IPS-15b (cell line): ENCODE measurements at regions not wholly inside any gene's neighbourhood (a gene's known extent, or its start where the extent isn't known, plus 50 kb on each side); places are given as distances from the start of the nearest gene placed in this dataset.

Source experiments
- H3K27me3 ChIP-seq: one replicate; pipeline ENCODE4 v1.6.1; 2013; ENCODE audit warnings: low read length; ENCODE audit not compliant: control insufficient read depth, insufficient read depth
- H3K36me3 ChIP-seq: one replicate; pipeline ENCODE4 v1.6.1; 2013; ENCODE audit warnings: low read length; ENCODE audit not compliant: control insufficient read depth, insufficient read depth
- H3K4me1 ChIP-seq: one replicate; pipeline ENCODE4 v1.6.1; 2013; ENCODE audit warnings: mild to moderate bottlenecking, low read length; ENCODE audit not compliant: control insufficient read depth, insufficient read depth
- H3K4me3 ChIP-seq: one replicate; pipeline ENCODE4 v1.5.1; 2013; ENCODE audit warnings: low read depth, low read length
- H3K9ac ChIP-seq: one replicate; pipeline ENCODE4 v1.6.1; 2013; ENCODE audit warnings: low read depth, mild to moderate bottlenecking, low read length
- H3K9me3 ChIP-seq: one replicate; pipeline ENCODE4 v1.6.1; 2013; ENCODE audit warnings: mild to moderate bottlenecking, low read length; ENCODE audit not compliant: control insufficient read depth, insufficient read depth

- H3K9me3 ChIP-seq, result no peaks in the 10 kb centered on the region
- no peak overlapping the region for H3K4me3 ChIP-seq
- no peaks in the 10 kb centered on the region for H3K36me3 ChIP-seq
- H3K27me3 ChIP-seq, result no peaks in the 10 kb centered on the region
- H3K4me1 ChIP-seq, result no peaks in the 10 kb centered on the region
- no peak overlapping the region for H3K9ac ChIP-seq
Measured at GRCh38 chr14:43247877-43248276, 1259.2 kb downstream of the FSCB start.

GRCh38 chr14:43244142-43244625 lies 1262.9 kb downstream of the FSCB start:
- H3K4me3 ChIP-seq, result no peak overlapping the region
- H3K36me3 ChIP-seq, result no peaks in the 10 kb centered on the region
- H3K9ac ChIP-seq, result no peak overlapping the region

GRCh38 chr14:43243168-43243567 lies 1263.9 kb downstream of the FSCB start:
- no peak overlapping the region for H3K9ac ChIP-seq
- H3K27me3 ChIP-seq, result no peaks in the 10 kb centered on the region
- no peak overlapping the region for H3K4me3 ChIP-seq
- H3K4me1 ChIP-seq, result no peaks in the 10 kb centered on the region
- H3K36me3 ChIP-seq, result no peaks in the 10 kb centered on the region
- H3K9me3 ChIP-seq, result no peaks in the 10 kb centered on the region

More at GRCh38 chr14:43244142-43244625, 1262.9 kb downstream of the FSCB start:
- no peaks in the 10 kb centered on the region for H3K4me1 ChIP-seq
- no peaks in the 10 kb centered on the region for H3K27me3 ChIP-seq
- H3K9me3 ChIP-seq, result no peaks in the 10 kb centered on the region

- Histone ChIP-seq H3K9me3 (no peaks in the 10 kb centered on the region), H3K27me3 (no peaks in the 10 kb centered on the region), H3K36me3 (no peaks in the 10 kb centered on the region), H3K4me1 (no peaks in the 10 kb centered on the region), H3K9ac (no peak overlapping the region), H3K4me3 (no peak overlapping the region)
Measured at GRCh38 chr14:43232261-43232660, 1274.8 kb downstream of the FSCB start.

GRCh38 chr14:43215524-43215923 lies 1291.6 kb downstream of the FSCB start:
- Histone ChIP-seq H3K9me3 (no peaks in the 10 kb centered on the region), H3K9ac (no peak overlapping the region), H3K4me3 (no peak overlapping the region), H3K4me1 (no peaks in the 10 kb centered on the region), H3K36me3 (no peaks in the 10 kb centered on the region), H3K27me3 (no peaks in the 10 kb centered on the region)

- H3K36me3 ChIP-seq, result no peaks in the 10 kb centered on the region
- no peak overlapping the region for H3K4me3 ChIP-seq
- no peaks in the 10 kb centered on the region for H3K4me1 ChIP-seq
- no peaks in the 10 kb centered on the region for H3K27me3 ChIP-seq
- no peak overlapping the region for H3K9ac ChIP-seq
- no peaks in the 10 kb centered on the region for H3K9me3 ChIP-seq
Measured at GRCh38 chr14:43207189-43207588, 1299.9 kb downstream of the FSCB start.

- no peaks in the 10 kb centered on the region for H3K9me3 ChIP-seq
- H3K36me3 ChIP-seq, result no peaks in the 10 kb centered on the region
- no peaks in the 10 kb centered on the region for H3K27me3 ChIP-seq
- no peak overlapping the region for H3K9ac ChIP-seq
- no peaks in the 10 kb centered on the region for H3K4me1 ChIP-seq
- no peak overlapping the region for H3K4me3 ChIP-seq
Measured at GRCh38 chr14:43204816-43205215, 1302.3 kb downstream of the FSCB start.

GRCh38 chr14:43200519-43200918 lies 1306.6 kb downstream of the FSCB start:
- H3K27me3 ChIP-seq, result no peaks in the 10 kb centered on the region
- no peak overlapping the region for H3K9ac ChIP-seq
- no peaks in the 10 kb centered on the region for H3K9me3 ChIP-seq
- H3K36me3 ChIP-seq, result no peaks in the 10 kb centered on the region
- H3K4me3 ChIP-seq, result no peak overlapping the region
- no peaks in the 10 kb centered on the region for H3K4me1 ChIP-seq

- no peaks in the 10 kb centered on the region for H3K36me3 ChIP-seq
- H3K4me3 ChIP-seq, result no peak overlapping the region
- no peak overlapping the region for H3K9ac ChIP-seq
- no peaks in the 10 kb centered on the region for H3K9me3 ChIP-seq
- H3K4me1 ChIP-seq, result no peaks in the 10 kb centered on the region
- H3K27me3 ChIP-seq, result no peaks in the 10 kb centered on the region
Measured at GRCh38 chr14:43198465-43198864, 1308.6 kb downstream of the FSCB start.

- Histone ChIP-seq H3K27me3 (no peaks in the 10 kb centered on the region), H3K9me3 (no peaks in the 10 kb centered on the region), H3K4me1 (peaks cover 15% of the 10 kb centered on the region), H3K9ac (no peak overlapping the region), H3K4me3 (no peak overlapping the region), H3K36me3 (no peaks in the 10 kb centered on the region)
Measured at GRCh38 chr14:43184540-43184939, 1322.5 kb downstream of the FSCB start.

- Histone ChIP-seq H3K27me3 (no peaks in the 10 kb centered on the region), H3K9me3 (no peaks in the 10 kb centered on the region), H3K9ac (no peak overlapping the region), H3K4me3 (no peak overlapping the region), H3K4me1 (peaks cover 15% of the 10 kb centered on the region), H3K36me3 (no peaks in the 10 kb centered on the region)
Measured at GRCh38 chr14:43183916-43184315, 1323.2 kb downstream of the FSCB start.

GRCh38 chr14:43175896-43176295 lies 1331.2 kb downstream of the FSCB start:
- Histone ChIP-seq H3K4me3 (no peak overlapping the region), H3K4me1 (no peaks in the 10 kb centered on the region), H3K9me3 (no peaks in the 10 kb centered on the region), H3K36me3 (no peaks in the 10 kb centered on the region), H3K27me3 (no peaks in the 10 kb centered on the region), H3K9ac (no peak overlapping the region)
